Activated B cell treated with CpG ODN at 0.5 μM for 24 hours (primary cell): ENCODE measurements at regions not wholly inside any gene's neighbourhood (a gene's known extent, or its start where the extent isn't known, plus 50 kb on each side); places are given as distances from the start of the nearest gene placed in this dataset.
A peak's percentile ranks its signal among the peaks of the same experiment; 100 is the strongest.
"Not testable (repeated sequence)": the region's sequence is repeated elsewhere in the genome, so short reads cannot be mapped to it uniquely, and the experiment has no call there.

Experiments
- ATAC-seq: fragments of 200-7000 bp; cut with Tn5 transposase; one replicate; pipeline ENCODE4 v1.10.0; 2021; ENCODE audit warnings: low read depth, mild to moderate bottlenecking, moderate library complexity
- CTCF ChIA-PET: fragments of 350-600 bp; sonication (Branson Sonifier 250); formaldehyde crosslinking; loops from one replicate; lab custom pipeline; 2021; ENCODE audit warnings: antibody characterized with exemption; lab: Charles Lee
- POLR2A ChIA-PET: fragments of 350-600 bp; sonication (Branson Sonifier 250); formaldehyde crosslinking; loops from one replicate; lab custom pipeline; 2021; ENCODE audit warnings: antibody characterized with exemption; lab: Charles Lee
- DNase-seq: peaks from one replicate; pipeline ENCODE4 v3.0.0; 2022
- H3K27ac Mint-ChIP-seq: one replicate; pipeline ENCODE4 v1.8.0; 2020; ENCODE audit warnings: mixed read lengths
- H3K27me3 Mint-ChIP-seq: one replicate; pipeline ENCODE4 v1.8.0; 2021; ENCODE audit warnings: mixed read lengths
- H3K36me3 Mint-ChIP-seq: one replicate; pipeline ENCODE4 v1.8.0; 2021; ENCODE audit warnings: low read depth, mixed read lengths
- H3K4me1 Mint-ChIP-seq: one replicate; pipeline ENCODE4 v1.8.0; 2021; ENCODE audit warnings: mixed read lengths
- H3K4me3 Mint-ChIP-seq: one replicate; pipeline ENCODE4 v1.8.0; 2020; ENCODE audit warnings: mild to moderate bottlenecking, mixed read lengths
- H3K9me3 Mint-ChIP-seq: one replicate; pipeline ENCODE4 v1.8.0; 2020; ENCODE audit warnings: mixed read lengths
- intact Hi-C: fragments of 100-400 bp; cut with micrococcal nuclease; formaldehyde crosslinking; loops from one replicate; pipeline ENCODE4 v1.15.1; 2024
- TF ChIP-seq, protein P1 (sequence below): fragments of 200-600 bp; IDR thresholded peaks from one replicate; pipeline ENCODE4 v1.8.0; 2022; ENCODE audit warnings: antibody characterized with exemption, mild to moderate bottlenecking

DNA sequence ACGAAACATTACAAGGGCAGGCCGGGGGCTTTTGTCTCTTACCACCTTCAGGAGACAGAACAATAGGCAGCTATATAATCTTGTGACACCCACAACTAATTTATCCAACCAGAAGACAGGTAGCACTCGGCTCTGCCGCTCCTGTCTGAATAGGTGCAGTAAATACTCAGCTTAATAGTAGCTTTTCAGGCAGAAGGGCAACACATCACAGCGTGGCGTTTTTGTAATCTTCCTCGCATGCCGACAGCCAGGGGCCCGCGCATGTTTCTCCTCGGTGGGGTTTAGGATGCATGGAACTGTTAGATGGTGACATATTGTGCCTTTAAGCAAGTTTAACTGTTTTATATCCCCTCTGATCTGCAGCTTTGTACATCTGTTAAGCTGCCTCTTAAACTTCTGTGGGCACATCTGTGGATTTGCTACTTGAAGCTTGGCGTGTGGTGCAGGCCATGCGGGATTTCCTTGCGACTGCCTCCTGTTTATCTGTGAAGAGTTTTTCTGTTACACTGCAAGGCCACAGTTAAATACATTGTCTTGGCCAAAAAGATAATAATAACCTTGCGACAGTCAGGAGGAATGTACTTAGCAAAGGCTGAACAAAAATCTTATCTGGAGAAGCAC, 123.2 kb upstream of the BNIP2 start:
- Mint-ChIP-seq H3K27me3 (peaks cover 8% of the 10 kb centered on the region), H3K4me3 (no peak overlapping the region), H3K27ac (no peak overlapping the region), H3K4me1 (no peaks in the 10 kb centered on the region), H3K9me3 (no peaks in the 10 kb centered on the region), H3K36me3 (no peaks in the 10 kb centered on the region)
- intact Hi-C loops: no loop called here
- ChIA-PET CTCF (no interaction called here), POLR2A (no interaction called here)
- DNase-seq: no peak
- no peak for ATAC-seq
- TF ChIP-seq, protein P1, sequence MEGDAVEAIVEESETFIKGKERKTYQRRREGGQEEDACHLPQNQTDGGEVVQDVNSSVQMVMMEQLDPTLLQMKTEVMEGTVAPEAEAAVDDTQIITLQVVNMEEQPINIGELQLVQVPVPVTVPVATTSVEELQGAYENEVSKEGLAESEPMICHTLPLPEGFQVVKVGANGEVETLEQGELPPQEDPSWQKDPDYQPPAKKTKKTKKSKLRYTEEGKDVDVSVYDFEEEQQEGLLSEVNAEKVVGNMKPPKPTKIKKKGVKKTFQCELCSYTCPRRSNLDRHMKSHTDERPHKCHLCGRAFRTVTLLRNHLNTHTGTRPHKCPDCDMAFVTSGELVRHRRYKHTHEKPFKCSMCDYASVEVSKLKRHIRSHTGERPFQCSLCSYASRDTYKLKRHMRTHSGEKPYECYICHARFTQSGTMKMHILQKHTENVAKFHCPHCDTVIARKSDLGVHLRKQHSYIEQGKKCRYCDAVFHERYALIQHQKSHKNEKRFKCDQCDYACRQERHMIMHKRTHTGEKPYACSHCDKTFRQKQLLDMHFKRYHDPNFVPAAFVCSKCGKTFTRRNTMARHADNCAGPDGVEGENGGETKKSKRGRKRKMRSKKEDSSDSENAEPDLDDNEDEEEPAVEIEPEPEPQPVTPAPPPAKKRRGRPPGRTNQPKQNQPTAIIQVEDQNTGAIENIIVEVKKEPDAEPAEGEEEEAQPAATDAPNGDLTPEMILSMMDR: no peak

DNA sequence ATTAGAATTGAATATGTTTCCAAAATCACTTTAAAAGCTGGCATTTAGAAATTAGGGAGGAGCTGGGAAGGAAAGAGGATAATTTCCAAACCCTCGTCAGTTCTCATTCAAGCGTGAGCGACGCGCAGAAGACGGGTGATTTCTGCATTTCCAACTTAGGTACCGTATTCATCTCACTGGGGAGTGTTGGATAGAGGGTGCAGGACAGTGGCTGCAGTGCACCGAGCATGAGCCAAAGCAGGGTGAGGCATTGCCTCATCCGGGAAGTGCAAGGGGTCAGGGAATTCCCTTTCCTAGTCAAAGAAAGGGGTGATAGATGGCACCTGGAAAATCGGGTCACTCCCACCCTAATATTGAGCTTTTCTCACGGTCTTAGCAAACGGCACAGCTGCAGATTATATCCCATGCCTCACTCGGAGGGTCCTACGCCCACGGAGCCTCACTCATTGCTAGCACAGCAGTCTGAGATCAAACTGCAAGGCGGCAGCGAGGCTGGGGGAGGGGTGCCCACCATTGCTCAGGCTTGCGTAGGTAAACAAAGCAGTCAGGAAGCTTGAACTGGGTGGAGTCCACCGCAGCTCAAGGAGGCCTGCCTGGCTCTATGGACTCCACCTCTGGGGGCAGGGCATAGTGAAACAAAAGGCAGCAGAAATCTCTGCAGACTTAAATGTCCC, 114.3 kb upstream of the BNIP2 start:
- ATAC-seq, POLR2A ChIA-PET, CTCF ChIA-PET, H3K9me3 Mint-ChIP-seq, DNase-seq, intact Hi-C loops, H3K36me3 Mint-ChIP-seq, H3K27ac Mint-ChIP-seq: not testable (repeated sequence)
- H3K4me1 Mint-ChIP-seq: peaks cover 11% of the 10 kb centered on the region
- H3K4me3 Mint-ChIP-seq: peak overlapping the region; percentile 15
- H3K27me3 Mint-ChIP-seq: peaks cover 13% of the 10 kb centered on the region

DNA sequence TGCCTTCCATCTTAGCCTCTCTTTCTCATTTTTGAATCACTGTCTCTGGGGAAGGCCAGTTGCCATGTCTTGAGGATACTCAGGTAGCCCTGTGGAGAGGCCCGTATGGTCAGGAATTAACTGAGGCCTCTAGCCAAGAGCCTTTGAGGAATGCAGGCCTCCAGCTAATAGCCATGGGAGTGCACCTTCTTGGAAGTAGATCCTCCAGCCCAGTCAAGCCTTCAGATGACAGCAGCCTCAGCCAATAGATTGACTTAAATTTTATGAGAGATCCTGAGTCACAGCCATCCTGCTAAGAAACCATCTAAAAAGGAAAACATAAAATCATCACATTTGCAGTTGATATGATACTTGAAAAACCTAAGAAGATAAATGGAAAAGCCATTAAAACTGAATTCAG, 112.5 kb upstream of the BNIP2 start:
- DNase-seq (no peak), ATAC-seq (no peak)
- Mint-ChIP-seq H3K4me1 (peaks cover 11% of the 10 kb centered on the region), H3K4me3 (no peak overlapping the region), H3K36me3 (no peaks in the 10 kb centered on the region), H3K27ac (no peak overlapping the region), H3K27me3 (peaks cover 23% of the 10 kb centered on the region), H3K9me3 (no peaks in the 10 kb centered on the region)
- intact Hi-C loops: no loop called here
- POLR2A ChIA-PET: no interaction called here
- TF ChIP-seq, protein P1: no peak
- CTCF ChIA-PET: no interaction called here

DNA sequence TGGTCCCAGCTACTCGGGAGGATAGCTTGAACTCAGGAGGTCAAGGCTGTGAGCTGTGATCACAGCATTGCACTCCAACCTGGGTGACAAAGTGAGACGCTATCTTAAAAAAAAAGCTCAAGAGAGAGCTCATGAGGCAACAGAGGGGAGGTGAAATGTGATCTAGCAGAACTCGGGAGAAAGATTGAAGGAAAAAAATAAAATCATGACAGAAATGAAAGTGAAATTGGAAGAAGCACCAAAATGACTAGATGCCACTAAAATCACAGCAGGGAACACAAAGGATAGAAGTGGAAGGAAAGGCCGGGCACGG, 109.4 kb upstream of the BNIP2 start:
- Mint-ChIP-seq H3K4me3 (no peak overlapping the region), H3K27me3 (peaks cover 30% of the 10 kb centered on the region), H3K27ac (no peak overlapping the region), H3K9me3 (no peaks in the 10 kb centered on the region), H3K36me3 (no peaks in the 10 kb centered on the region), H3K4me1 (peaks cover 7% of the 10 kb centered on the region)
- TF ChIP-seq, protein P1: no peak
- POLR2A ChIA-PET: no interaction called here
- DNase-seq (no peak), ATAC-seq (no peak)
- CTCF ChIA-PET: no interaction called here
- intact Hi-C loops: no loop called here

DNA sequence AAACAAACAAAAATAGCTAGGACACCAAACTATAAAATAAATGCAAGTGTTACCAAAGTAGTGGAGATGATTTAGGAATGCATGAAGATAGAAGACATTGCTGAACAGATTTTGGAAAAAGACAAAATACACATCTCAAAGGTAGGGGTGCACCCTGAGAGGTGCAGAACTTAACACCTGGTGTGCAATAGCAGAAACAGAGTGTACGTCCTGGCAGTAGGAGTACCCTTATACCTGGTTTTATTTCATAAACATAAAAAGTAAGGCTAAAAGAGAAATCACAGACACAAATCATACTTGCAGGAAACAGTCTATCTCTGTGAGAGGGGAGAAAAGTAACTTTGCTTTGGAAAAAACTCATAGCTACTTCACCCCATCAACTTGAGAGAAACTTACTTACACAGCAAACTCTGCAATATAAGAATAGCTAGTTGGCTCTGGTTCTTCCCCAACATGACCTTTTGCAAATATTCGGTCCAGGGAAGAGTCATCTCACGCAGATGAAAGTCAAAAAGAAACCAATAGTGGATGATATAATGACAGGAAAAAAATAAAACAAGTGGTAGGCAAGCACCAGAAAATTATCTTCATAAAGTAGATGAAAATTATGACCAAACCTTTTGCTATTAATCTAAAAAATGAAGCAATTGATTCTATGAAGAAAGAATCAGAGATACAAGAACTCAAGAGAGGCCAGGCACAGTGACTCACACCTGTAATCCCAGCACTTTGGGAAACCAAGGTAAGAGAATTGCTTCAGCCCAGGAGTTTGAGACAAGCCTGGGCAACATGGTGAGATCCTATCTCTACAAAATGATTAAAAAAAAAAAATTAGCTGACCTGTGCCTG, 108.9 kb upstream of the BNIP2 start:
- ATAC-seq (no peak), DNase-seq (no peak)
- intact Hi-C loops: no loop called here
- TF ChIP-seq, protein P1: no peak
- Mint-ChIP-seq H3K27ac (no peak overlapping the region), H3K4me3 (no peak overlapping the region), H3K4me1 (peaks cover 2% of the 10 kb centered on the region), H3K36me3 (no peaks in the 10 kb centered on the region), H3K9me3 (no peaks in the 10 kb centered on the region), H3K27me3 (peaks cover 26% of the 10 kb centered on the region)
- ChIA-PET CTCF (no interaction called here), POLR2A (no interaction called here)
